ENCODE measurements at regions not wholly inside any gene's neighbourhood (a gene's known extent, or its start where the extent isn't known, plus 50 kb on each side); places are given as distances from the start of the nearest gene placed in this dataset.

GRCh38 chr4:180675359-180675650 lies 1567.9 kb upstream of the TENM3 start:
- 82 to 83% methylated on average over 1 of the region's 1 CpG for WGBS, 2 donors
- H3K27ac ChIP-seq, result no peak overlapping the region
- H3K4me1 ChIP-seq, result no peaks in the 10 kb centered on the region
- no peak overlapping the region for H3K4me3 ChIP-seq
- DNase-seq, result no peak
- TF ChIP-seq POLR2A (IDR thresholded peaks at IDR 0.05), result no peak
- no peak for TF ChIP-seq CTCF (IDR thresholded peaks at IDR 0.05)
- H3K36me3 ChIP-seq (ENCODE audit: low read depth, missing control alignments), result no peaks in the 10 kb centered on the region
- H3K27me3 ChIP-seq, result no peaks in the 10 kb centered on the region
- intact Hi-C loops (cut with DNase I; ENCODE audit: low total_unique reads), result no loop called here
- H3K9me3 ChIP-seq, result no peaks in the 10 kb centered on the region

- no peak for TF ChIP-seq POLR2A (IDR thresholded peaks at IDR 0.05)
Observed at GRCh38 chr4:180680305-180680704, 1562.9 kb upstream of the TENM3 start.

GRCh38 chr4:180682776-180683175 lies 1560.4 kb upstream of the TENM3 start:
- Histone ChIP-seq H3K4me3 (no peak overlapping the region), H3K9me3 (no peaks in the 10 kb centered on the region), H3K27me3 (no peaks in the 10 kb centered on the region), H3K36me3 (ENCODE audit: low read depth, missing control alignments) (no peaks in the 10 kb centered on the region), H3K4me1 (no peaks in the 10 kb centered on the region), H3K27ac (no peak overlapping the region)
- TF ChIP-seq CTCF (IDR thresholded peaks at IDR 0.05) (no peak), POLR2A (IDR thresholded peaks at IDR 0.05) (no peak)
- 37 to 38% methylated on average over 2 of the region's 2 CpGs for WGBS, 2 donors
- DNase-seq, result no peak
- intact Hi-C loops (cut with DNase I; ENCODE audit: low total_unique reads), result no loop called here

More at GRCh38 chr4:180680305-180680704, 1562.9 kb upstream of the TENM3 start:
- H3K27me3 ChIP-seq, result no peaks in the 10 kb centered on the region
- no peaks in the 10 kb centered on the region for H3K4me1 ChIP-seq
- H3K27ac ChIP-seq, result no peak overlapping the region
- 81 to 87% methylated on average over 2 of the region's 2 CpGs for WGBS, 2 donors
- H3K9me3 ChIP-seq, result no peaks in the 10 kb centered on the region
- H3K36me3 ChIP-seq (ENCODE audit: low read depth, missing control alignments), result no peaks in the 10 kb centered on the region
- intact Hi-C loops (cut with DNase I; ENCODE audit: low total_unique reads), result no loop called here
- no peak for DNase-seq
- no peak overlapping the region for H3K4me3 ChIP-seq

GRCh38 chr4:180683186-180683585 lies 1560.0 kb upstream of the TENM3 start:
- DNase-seq, result no peak
- TF ChIP-seq CTCF (IDR thresholded peaks at IDR 0.05), result no peak
- no peak for TF ChIP-seq POLR2A (IDR thresholded peaks at IDR 0.05)
- no peak overlapping the region for H3K4me3 ChIP-seq
- intact Hi-C loops (cut with DNase I; ENCODE audit: low total_unique reads), result no loop called here
- no peak overlapping the region for H3K27ac ChIP-seq
- H3K9me3 ChIP-seq, result no peaks in the 10 kb centered on the region
- no peaks in the 10 kb centered on the region for H3K27me3 ChIP-seq
- no peaks in the 10 kb centered on the region for H3K36me3 ChIP-seq (ENCODE audit: low read depth, missing control alignments)
- 90 to 93% methylated on average over 5 of the region's 5 CpGs for WGBS, 2 donors
- no peaks in the 10 kb centered on the region for H3K4me1 ChIP-seq

- no peak for TF ChIP-seq CTCF (IDR thresholded peaks at IDR 0.05)
- TF ChIP-seq POLR2A (IDR thresholded peaks at IDR 0.05), result no peak
Observed at GRCh38 chr4:180688480-180688879, 1554.7 kb upstream of the TENM3 start.

More at GRCh38 chr4:180688480-180688879, 1554.7 kb upstream of the TENM3 start:
- H3K27ac ChIP-seq, result no peak overlapping the region
- no peak for DNase-seq
- H3K9me3 ChIP-seq, result no peaks in the 10 kb centered on the region
- intact Hi-C loops (cut with DNase I; ENCODE audit: low total_unique reads), result no loop called here
- H3K4me3 ChIP-seq, result no peak overlapping the region
- 85 to 97% methylated on average over 2 of the region's 2 CpGs for WGBS, 2 donors
- no peaks in the 10 kb centered on the region for H3K36me3 ChIP-seq (ENCODE audit: low read depth, missing control alignments)
- no peaks in the 10 kb centered on the region for H3K4me1 ChIP-seq
- H3K27me3 ChIP-seq, result no peaks in the 10 kb centered on the region
